Amniotic epithelial cell (primary cell): ENCODE measurements at regions not wholly inside any gene's neighbourhood (a gene's known extent, or its start where the extent isn't known, plus 50 kb on each side); places are given as distances from the start of the nearest gene placed in this dataset.
A peak's percentile ranks its signal among the peaks of the same experiment; 100 is the strongest.

ENCODE experiments used
- DNase-seq: peaks from one replicate; pipeline ENCODE4 v3.0.0-alpha.2; 2010; ENCODE audit warnings: low read depth

DNA sequence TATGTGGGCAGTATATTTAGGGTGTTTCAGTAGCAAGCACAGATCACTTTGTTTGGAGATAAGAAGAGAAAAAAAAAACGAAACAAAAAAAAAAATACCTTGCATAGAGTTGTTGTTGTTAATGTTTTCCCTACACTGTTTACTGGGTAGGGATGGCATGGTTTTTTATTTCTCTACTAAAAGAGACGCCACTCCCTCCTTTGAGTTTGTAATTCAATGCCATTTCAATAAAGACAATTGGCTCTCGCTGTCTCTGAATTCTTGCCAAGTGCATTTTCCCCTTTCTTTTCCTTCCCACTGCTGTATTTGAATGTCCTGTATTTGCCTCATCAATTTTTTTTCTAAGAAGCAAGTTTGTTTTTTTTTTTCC, 213.9 kb upstream of the UBASH3B start:
- DNase-seq, result no peak

DNA sequence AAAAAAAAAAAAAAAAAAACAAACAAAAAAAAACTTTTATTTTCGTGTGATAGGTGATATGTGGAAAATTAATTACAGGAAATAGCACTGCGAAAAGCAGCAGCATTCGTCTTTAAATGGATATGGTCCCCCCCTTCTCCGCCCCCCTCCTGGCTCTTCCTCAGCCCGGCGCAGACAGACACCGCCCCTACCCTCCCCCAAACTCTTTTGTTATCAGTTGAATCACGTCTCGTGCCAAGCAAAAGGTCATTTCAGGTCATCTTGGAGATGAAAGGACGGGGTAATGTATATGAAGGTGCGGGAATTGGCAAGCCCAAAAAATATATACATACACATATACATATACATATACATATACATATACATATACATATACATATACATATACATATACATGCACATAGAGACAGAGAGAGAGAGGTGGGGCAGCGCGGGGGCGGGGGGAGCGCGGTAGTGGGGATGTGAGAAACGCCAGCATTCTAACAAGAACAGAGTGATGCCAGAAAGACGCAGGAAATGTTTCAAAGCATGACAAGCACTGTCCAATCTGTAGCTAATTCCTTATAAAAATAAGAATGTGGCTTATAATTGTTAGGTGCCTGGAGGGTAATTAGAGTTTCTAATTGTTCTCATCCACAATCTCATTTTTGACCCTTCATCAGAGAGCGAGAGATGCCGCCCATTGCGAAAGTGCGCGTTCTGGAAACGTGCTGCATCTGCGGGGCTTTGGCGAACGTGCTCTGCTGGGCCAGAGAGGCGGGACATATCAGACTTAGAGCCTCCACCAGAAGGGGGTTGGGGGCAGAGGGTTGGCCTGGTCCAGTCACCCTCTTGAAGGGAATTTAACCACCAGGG, 214.5 kb upstream of the UBASH3B start:
- peak; percentile 57 for DNase-seq

- peak; percentile 74 for DNase-seq
These were observed 215.4 kb upstream of the UBASH3B start for GRCh38 chr11:122439866-122440810.

GRCh38 chr11:122436188-122436555, 219.3 kb upstream of the UBASH3B start:
- no peak for DNase-seq

DNA sequence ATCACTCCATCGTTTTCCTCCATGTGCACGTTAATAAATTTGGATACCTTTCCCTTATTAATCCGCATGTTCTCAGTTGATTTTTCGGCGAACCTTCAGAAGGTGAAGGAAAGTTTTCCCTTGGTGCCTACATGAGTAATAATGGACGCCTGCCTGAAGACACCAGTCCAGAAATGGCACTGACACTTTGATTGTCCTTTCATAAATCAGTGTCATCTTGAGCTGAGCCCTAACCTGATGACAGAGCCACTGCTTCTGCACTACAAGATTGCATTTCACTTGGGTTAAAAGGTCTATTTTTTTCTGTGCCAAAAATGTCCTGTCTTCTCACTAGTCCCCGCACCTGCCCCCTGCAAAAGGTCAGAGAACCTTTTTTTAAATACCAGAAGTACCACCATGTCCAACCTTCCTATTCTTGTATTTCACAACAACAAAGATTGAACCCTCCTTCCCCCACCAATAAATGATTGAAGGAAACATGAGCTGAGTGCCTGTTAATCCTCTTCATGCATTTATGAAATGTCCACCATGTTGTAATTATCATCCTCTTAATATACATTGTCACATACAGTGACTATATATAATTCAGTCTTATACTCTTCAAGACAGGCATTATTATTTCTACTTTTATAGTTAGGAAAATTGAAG, 219.9 kb upstream of the UBASH3B start:
- DNase-seq, result no peak

- DNase-seq, result peak; percentile 65
These were observed 220.7 kb upstream of the UBASH3B start for GRCh38 chr11:122434786-122435185.

DNA sequence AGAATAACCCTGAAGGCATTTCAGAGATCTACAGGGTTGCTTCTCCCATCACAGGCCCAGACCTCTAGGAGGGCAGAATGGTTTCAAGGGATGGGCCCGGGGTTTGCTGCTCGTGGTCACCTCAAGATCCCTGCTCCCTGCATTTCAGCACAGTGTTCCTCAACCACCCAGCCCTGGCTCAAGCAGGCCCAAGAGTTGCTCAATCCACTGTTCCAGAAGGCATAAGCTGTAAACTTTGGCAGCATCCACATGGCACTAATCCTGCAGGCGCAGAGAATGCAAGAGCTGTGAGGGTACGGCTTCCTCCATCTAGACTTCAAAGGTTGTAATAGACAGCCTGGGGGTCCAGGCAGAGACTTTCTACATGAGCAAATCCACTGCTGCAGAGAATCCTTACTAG, 225.0 kb upstream of the UBASH3B start:
- DNase-seq, result peak; percentile 51

- no peak for DNase-seq
These were observed 229.4 kb upstream of the UBASH3B start for GRCh38 chr11:122426073-122426472.

- peak; percentile 80 for DNase-seq
These were observed 230.9 kb upstream of the UBASH3B start for GRCh38 chr11:122424636-122425035.

DNA sequence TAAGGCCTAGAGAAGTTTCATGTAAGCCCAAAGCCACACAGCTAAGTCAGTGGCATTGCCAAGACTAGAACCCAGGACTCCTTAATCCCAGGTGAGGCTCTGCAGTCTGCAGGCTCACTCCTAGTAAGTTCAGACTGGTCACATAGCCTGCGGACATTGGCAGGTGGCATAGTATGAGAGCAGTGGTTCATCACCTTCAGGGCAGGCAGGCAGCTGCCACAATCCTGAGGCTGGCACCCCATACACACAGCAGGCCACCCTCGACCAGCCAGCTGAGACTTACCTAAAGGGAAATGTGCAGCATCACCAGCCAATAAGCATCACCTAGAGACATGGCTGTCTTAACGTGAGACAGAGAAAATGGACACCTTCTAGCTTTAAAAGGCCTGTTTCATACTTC, 231.6 kb upstream of the UBASH3B start:
- DNase-seq, result no peak

DNA sequence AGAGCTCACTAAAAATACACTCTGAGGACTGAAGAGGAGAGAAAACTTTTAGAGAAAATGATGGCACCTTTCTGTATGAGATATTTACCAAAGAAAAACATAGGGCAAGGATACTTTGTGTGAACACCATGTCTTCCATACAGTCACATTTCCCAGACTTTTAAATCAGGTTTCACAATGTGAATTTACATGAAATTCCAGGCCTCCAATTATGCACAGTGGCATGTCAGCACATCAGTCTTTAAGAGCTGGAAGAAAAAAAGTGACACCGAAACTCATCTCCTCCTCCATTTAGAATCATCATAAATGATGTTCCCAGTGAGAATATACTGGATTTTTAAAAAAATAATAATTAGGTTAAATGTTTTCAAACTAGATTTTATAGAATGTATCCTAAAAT, 232.2 kb upstream of the UBASH3B start:
- DNase-seq, result peak; percentile 64

- peak; percentile 98 for DNase-seq
These were observed 232.8 kb upstream of the UBASH3B start for GRCh38 chr11:122422682-122423081.

- peak; percentile 49 for DNase-seq
These were observed 233.8 kb upstream of the UBASH3B start for GRCh38 chr11:122421702-122422101.

DNA sequence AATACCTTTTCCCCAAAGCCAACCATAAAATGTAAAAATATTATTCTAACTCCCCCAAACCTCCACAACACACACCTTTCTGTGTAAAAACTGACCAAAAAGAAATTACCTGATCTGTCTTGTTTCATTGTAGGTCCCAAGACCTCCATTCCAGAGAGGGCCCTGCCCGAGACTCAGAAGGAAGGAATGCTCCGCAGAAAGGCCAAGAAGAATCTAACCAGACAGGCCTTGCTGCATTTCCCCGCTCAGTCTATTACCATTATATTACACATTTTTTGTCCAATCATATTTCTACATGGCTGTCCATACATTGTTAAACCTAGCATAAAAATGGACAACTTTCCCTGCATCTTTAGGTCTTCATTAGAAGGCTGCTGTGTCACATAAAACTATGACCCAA, 237.5 kb upstream of the UBASH3B start:
- no peak for DNase-seq

DNA sequence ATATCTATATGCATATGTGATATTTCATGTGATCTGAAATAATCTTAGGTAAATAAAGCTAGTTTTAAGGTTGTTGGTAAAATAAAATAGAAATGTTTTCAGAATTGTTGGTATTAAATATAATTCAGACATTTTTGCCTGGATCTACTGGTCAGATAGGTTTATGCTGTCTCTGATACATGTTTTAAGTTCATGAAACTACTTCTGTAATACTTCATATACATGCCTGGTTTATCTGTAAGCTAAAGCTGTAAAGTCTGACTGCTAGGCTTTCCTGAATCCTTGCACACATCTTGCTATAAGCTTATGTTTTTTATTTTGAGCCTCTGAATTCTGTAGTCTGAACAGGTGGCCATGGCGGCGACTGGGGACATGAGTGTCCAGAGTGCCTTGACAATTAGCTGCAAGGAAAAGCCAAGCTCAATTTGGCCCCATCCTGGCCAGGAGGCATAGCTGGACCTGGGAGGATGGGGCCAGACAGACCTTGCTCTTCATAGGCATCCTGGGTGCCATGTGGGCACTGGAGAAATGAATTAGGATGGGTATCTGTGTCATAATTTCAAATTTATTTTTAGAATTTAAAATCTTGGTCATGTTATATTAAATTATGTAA, 241.0 kb upstream of the UBASH3B start:
- DNase-seq, result no peak

- no peak for DNase-seq
These were observed 241.8 kb upstream of the UBASH3B start for GRCh38 chr11:122413677-122414076.

GRCh38 chr11:122412581-122412980, 242.9 kb upstream of the UBASH3B start:
- no peak for DNase-seq

DNA sequence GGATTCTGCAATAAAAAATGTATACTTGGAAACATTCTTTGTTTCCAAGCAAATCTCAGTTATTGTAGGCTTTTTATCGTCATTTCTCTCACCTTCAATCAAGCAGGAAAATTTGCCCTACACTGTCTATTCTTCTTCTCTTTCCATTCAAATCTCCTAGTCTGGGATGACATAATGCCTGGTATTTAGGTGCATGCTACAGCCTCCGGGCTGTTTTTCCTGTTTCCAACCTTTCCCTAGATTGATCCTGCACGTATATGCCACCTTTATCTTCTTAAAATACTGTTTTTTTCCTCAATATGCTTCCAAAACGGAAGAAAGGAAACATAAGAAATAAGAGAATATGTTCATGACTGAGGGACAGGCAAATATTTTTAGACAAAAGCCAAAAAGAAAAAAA, 249.1 kb upstream of the UBASH3B start:
- DNase-seq, result no peak

DNA sequence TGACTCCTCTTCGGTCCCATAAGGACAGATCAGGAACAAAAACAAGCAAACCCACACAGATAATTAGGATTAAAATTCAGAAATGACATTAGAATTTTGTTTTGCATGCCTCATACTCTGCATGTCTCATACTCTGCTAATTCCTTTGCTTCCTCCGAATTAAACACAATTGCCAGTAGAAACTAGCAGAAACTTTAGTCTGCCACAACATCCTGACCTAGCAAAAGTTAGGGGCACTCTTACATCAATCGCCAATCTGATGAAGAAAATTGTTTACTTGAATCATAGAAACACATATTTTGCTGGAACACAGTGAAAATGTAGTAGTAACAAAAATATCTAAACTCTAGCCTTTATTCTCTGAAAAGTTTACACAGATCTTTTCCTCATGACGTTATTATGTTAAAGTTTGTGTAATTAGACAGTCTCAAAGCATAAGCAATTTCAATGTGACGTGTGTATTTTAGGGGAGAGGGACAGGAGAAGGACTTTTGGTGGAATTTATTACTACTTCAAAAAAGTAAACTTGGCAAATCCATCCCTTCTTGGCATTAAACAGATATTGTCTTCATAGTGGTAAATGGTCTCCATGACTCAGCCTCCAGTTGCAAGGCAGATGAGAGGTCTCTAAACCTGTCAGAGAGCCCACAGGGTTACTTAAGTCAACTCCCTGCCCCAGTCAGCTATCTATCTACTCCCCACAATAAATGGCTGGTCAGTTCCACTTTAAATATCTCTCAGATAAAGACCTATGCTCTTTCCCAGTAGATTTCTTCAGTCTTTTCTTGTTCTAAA, 249.8 kb upstream of the UBASH3B start:
- peak; percentile 98 for DNase-seq

DNA sequence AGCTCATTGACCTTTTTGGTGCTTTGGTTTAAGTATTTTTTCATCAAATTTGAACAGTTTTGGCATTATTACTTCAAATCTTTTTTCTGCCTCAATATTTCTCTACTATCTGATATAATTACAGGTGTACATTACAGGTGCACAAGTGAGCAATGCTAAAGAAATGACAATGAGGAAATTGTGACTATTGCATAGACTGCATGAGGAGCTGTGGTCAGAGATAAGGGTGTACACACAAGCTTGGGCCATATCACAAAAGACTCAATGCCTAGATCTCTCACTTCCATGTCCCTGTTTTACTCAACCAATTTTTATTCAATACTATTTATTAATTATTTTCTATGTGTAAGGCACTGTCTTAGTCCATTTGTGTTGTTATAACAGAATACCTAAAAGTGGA, 251.0 kb upstream of the UBASH3B start:
- DNase-seq, result no peak

GRCh38 chr11:122401581-122401980, 253.9 kb upstream of the UBASH3B start:
- peak; percentile 74 for DNase-seq
